HG03442 (cell line): ENCODE measurements at regions not wholly inside any gene's neighbourhood (a gene's known extent, or its start where the extent isn't known, plus 50 kb on each side); places are given as distances from the start of the nearest gene placed in this dataset.

Source experiments
- ATAC-seq: cut with Tn5 transposase; IDR thresholded peaks from one replicate; pipeline ENCODE4 v1.9.1; 2021; ENCODE audit warnings: mild to moderate bottlenecking, moderate library complexity; ENCODE audit not compliant: unreplicated experiment

GRCh38 chr13:61477619-61478018 lies 62.0 kb upstream of the PCDH20 start:
- ATAC-seq: no peak

GRCh38 chr13:61470786-61471185 lies 55.1 kb upstream of the PCDH20 start:
- no peak for ATAC-seq

- no peak for ATAC-seq
Measured at GRCh38 chr13:61466280-61466679, 50.6 kb upstream of the PCDH20 start.
